ENCODE measurements at regions not wholly inside any gene's neighbourhood (a gene's known extent, or its start where the extent isn't known, plus 50 kb on each side); places are given as distances from the start of the nearest gene placed in this dataset.
"Not testable (repeated sequence)": the region's sequence is repeated elsewhere in the genome, so short reads cannot be mapped to it uniquely, and the experiment has no call there.

- Histone ChIP-seq H3K4me3 (ENCODE audit: low read length) (no peak overlapping the region), H3K36me3 (ENCODE audit: insufficient read depth, low read length) (no peaks in the 10 kb centered on the region), H3K9me3 (ENCODE audit: insufficient read depth, low read depth, low read length) (no peaks in the 10 kb centered on the region), H3K4me1 (ENCODE audit: insufficient read depth, low read length) (no peaks in the 10 kb centered on the region), H3K27ac (ENCODE audit: low read depth, low read length) (no peak overlapping the region), H3K9ac (ENCODE audit: low read depth, low read length) (no peak overlapping the region), H3K27me3 (ENCODE audit: insufficient read depth, low read length) (no peaks in the 10 kb centered on the region)
These were observed 282.4 kb upstream of the NETO1 start for GRCh38 chr18:73150199-73150598.

GRCh38 chr18:73147590-73147989 is 279.8 kb upstream of the NETO1 start:
- Histone ChIP-seq H3K9me3 (ENCODE audit: insufficient read depth, low read depth, low read length) (no peaks in the 10 kb centered on the region), H3K9ac (ENCODE audit: low read depth, low read length) (no peak overlapping the region), H3K4me3 (ENCODE audit: low read length) (no peak overlapping the region), H3K4me1 (ENCODE audit: insufficient read depth, low read length) (no peaks in the 10 kb centered on the region), H3K27me3 (ENCODE audit: insufficient read depth, low read length) (no peaks in the 10 kb centered on the region), H3K27ac (ENCODE audit: low read depth, low read length) (no peak overlapping the region), H3K36me3 (ENCODE audit: insufficient read depth, low read length) (no peaks in the 10 kb centered on the region)
- 100% methylated on average over 1 of the region's 3 CpGs for WGBS

GRCh38 chr18:73144030-73144429 is 276.2 kb upstream of the NETO1 start:
- H3K36me3 ChIP-seq (ENCODE audit: insufficient read depth, low read length): no peaks in the 10 kb centered on the region
- H3K27me3 ChIP-seq (ENCODE audit: insufficient read depth, low read length): no peaks in the 10 kb centered on the region
- no peak overlapping the region for H3K27ac ChIP-seq (ENCODE audit: low read depth, low read length)
- no peak overlapping the region for H3K4me3 ChIP-seq (ENCODE audit: low read length)
- H3K9ac ChIP-seq (ENCODE audit: low read depth, low read length): no peak overlapping the region
- WGBS: 83% methylated on average over 1 of the region's 1 CpG
- no peaks in the 10 kb centered on the region for H3K9me3 ChIP-seq (ENCODE audit: insufficient read depth, low read depth, low read length)
- no peaks in the 10 kb centered on the region for H3K4me1 ChIP-seq (ENCODE audit: insufficient read depth, low read length)

- H3K9me3 ChIP-seq (ENCODE audit: insufficient read depth, low read depth, low read length): no peaks in the 10 kb centered on the region
- H3K36me3 ChIP-seq (ENCODE audit: insufficient read depth, low read length): no peaks in the 10 kb centered on the region
- H3K27me3 ChIP-seq (ENCODE audit: insufficient read depth, low read length): no peaks in the 10 kb centered on the region
- no peak overlapping the region for H3K4me3 ChIP-seq (ENCODE audit: low read length)
- no peak overlapping the region for H3K9ac ChIP-seq (ENCODE audit: low read depth, low read length)
- WGBS: 63% methylated on average over 2 of the region's 2 CpGs
- H3K4me1 ChIP-seq (ENCODE audit: insufficient read depth, low read length): no peaks in the 10 kb centered on the region
- H3K27ac ChIP-seq (ENCODE audit: low read depth, low read length): no peak overlapping the region
These were observed 268.3 kb upstream of the NETO1 start for GRCh38 chr18:73136134-73136533.

- no peaks in the 10 kb centered on the region for H3K4me1 ChIP-seq (ENCODE audit: insufficient read depth, low read length)
- H3K9me3 ChIP-seq (ENCODE audit: insufficient read depth, low read depth, low read length): no peaks in the 10 kb centered on the region
- H3K27me3 ChIP-seq (ENCODE audit: insufficient read depth, low read length): no peaks in the 10 kb centered on the region
- no peak overlapping the region for H3K27ac ChIP-seq (ENCODE audit: low read depth, low read length)
- 94% methylated on average over 2 of the region's 2 CpGs for WGBS
- no peak overlapping the region for H3K9ac ChIP-seq (ENCODE audit: low read depth, low read length)
- no peak overlapping the region for H3K4me3 ChIP-seq (ENCODE audit: low read length)
- no peaks in the 10 kb centered on the region for H3K36me3 ChIP-seq (ENCODE audit: insufficient read depth, low read length)
These were observed 256.4 kb upstream of the NETO1 start for GRCh38 chr18:73124175-73124574.

- Histone ChIP-seq H3K9ac (ENCODE audit: low read depth, low read length) (no peak overlapping the region), H3K4me3 (ENCODE audit: low read length) (no peak overlapping the region), H3K9me3 (ENCODE audit: insufficient read depth, low read depth, low read length) (no peaks in the 10 kb centered on the region), H3K4me1 (ENCODE audit: insufficient read depth, low read length) (no peaks in the 10 kb centered on the region), H3K27ac (ENCODE audit: low read depth, low read length) (no peak overlapping the region), H3K36me3 (ENCODE audit: insufficient read depth, low read length) (no peaks in the 10 kb centered on the region), H3K27me3 (ENCODE audit: insufficient read depth, low read length) (no peaks in the 10 kb centered on the region)
- WGBS: 95% methylated on average over 1 of the region's 1 CpG
These were observed 253.4 kb upstream of the NETO1 start for GRCh38 chr18:73121207-73121606.

GRCh38 chr18:73120626-73121025 is 252.8 kb upstream of the NETO1 start:
- no peaks in the 10 kb centered on the region for H3K27me3 ChIP-seq (ENCODE audit: insufficient read depth, low read length)
- no peaks in the 10 kb centered on the region for H3K9me3 ChIP-seq (ENCODE audit: insufficient read depth, low read depth, low read length)
- no peak overlapping the region for H3K9ac ChIP-seq (ENCODE audit: low read depth, low read length)
- H3K36me3 ChIP-seq (ENCODE audit: insufficient read depth, low read length): no peaks in the 10 kb centered on the region
- H3K27ac ChIP-seq (ENCODE audit: low read depth, low read length): no peak overlapping the region
- no peaks in the 10 kb centered on the region for H3K4me1 ChIP-seq (ENCODE audit: insufficient read depth, low read length)
- WGBS: 96% methylated on average over 5 of the region's 8 CpGs
- no peak overlapping the region for H3K4me3 ChIP-seq (ENCODE audit: low read length)

- 89% methylated on average over 2 of the region's 2 CpGs for whole genome bisulfite sequencing
- H3K36me3 ChIP-seq (ENCODE audit: insufficient read depth, low read length): no peaks in the 10 kb centered on the region
- H3K4me1 ChIP-seq (ENCODE audit: insufficient read depth, low read length): no peaks in the 10 kb centered on the region
- no peak overlapping the region for H3K27ac ChIP-seq (ENCODE audit: low read depth, low read length)
- H3K4me3 ChIP-seq (ENCODE audit: low read length): no peak overlapping the region
- H3K9ac ChIP-seq (ENCODE audit: low read depth, low read length): no peak overlapping the region
- H3K27me3 ChIP-seq (ENCODE audit: insufficient read depth, low read length): no peaks in the 10 kb centered on the region
- no peaks in the 10 kb centered on the region for H3K9me3 ChIP-seq (ENCODE audit: insufficient read depth, low read depth, low read length)
These were observed 251.8 kb upstream of the NETO1 start for GRCh38 chr18:73119574-73119973.

GRCh38 chr18:73118121-73118816 is 250.5 kb upstream of the NETO1 start:
- Histone ChIP-seq H3K9ac (ENCODE audit: low read depth, low read length) (no peak overlapping the region), H3K27me3 (ENCODE audit: insufficient read depth, low read length) (no peaks in the 10 kb centered on the region), H3K4me3 (ENCODE audit: low read length) (no peak overlapping the region), H3K36me3 (ENCODE audit: insufficient read depth, low read length) (no peaks in the 10 kb centered on the region), H3K4me1 (ENCODE audit: insufficient read depth, low read length) (no peaks in the 10 kb centered on the region), H3K9me3 (ENCODE audit: insufficient read depth, low read depth, low read length) (no peaks in the 10 kb centered on the region), H3K27ac (ENCODE audit: low read depth, low read length) (no peak overlapping the region)
- whole genome bisulfite sequencing: 93% methylated on average over 2 of the region's 3 CpGs

- WGBS: 85% methylated on average over 3 of the region's 3 CpGs
- H3K4me1 ChIP-seq (ENCODE audit: insufficient read depth, low read length): no peaks in the 10 kb centered on the region
- no peak overlapping the region for H3K9ac ChIP-seq (ENCODE audit: low read depth, low read length)
- no peak overlapping the region for H3K4me3 ChIP-seq (ENCODE audit: low read length)
- no peaks in the 10 kb centered on the region for H3K36me3 ChIP-seq (ENCODE audit: insufficient read depth, low read length)
- no peaks in the 10 kb centered on the region for H3K9me3 ChIP-seq (ENCODE audit: insufficient read depth, low read depth, low read length)
- H3K27me3 ChIP-seq (ENCODE audit: insufficient read depth, low read length): no peaks in the 10 kb centered on the region
- no peak overlapping the region for H3K27ac ChIP-seq (ENCODE audit: low read depth, low read length)
These were observed 242.5 kb upstream of the NETO1 start for GRCh38 chr18:73110307-73110706.

GRCh38 chr18:73101977-73102376 is 234.2 kb upstream of the NETO1 start:
- Histone ChIP-seq H3K4me3 (ENCODE audit: low read length) (no peak overlapping the region), H3K27me3 (ENCODE audit: insufficient read depth, low read length) (no peaks in the 10 kb centered on the region), H3K36me3 (ENCODE audit: insufficient read depth, low read length) (no peaks in the 10 kb centered on the region), H3K4me1 (ENCODE audit: insufficient read depth, low read length) (peaks cover 3% of the 10 kb centered on the region; the same call in 1 of the 2 replicates), H3K9me3 (ENCODE audit: insufficient read depth, low read depth, low read length) (no peaks in the 10 kb centered on the region), H3K27ac (ENCODE audit: low read depth, low read length) (no peak overlapping the region), H3K9ac (ENCODE audit: low read depth, low read length) (no peak overlapping the region)
- WGBS: 95% methylated on average over 3 of the region's 4 CpGs

GRCh38 chr18:73101491-73101890 is 233.7 kb upstream of the NETO1 start:
- H3K9me3 ChIP-seq (ENCODE audit: insufficient read depth, low read depth, low read length); H3K27ac ChIP-seq (ENCODE audit: low read depth, low read length); H3K9ac ChIP-seq (ENCODE audit: low read depth, low read length); H3K4me1 ChIP-seq (ENCODE audit: insufficient read depth, low read length); H3K27me3 ChIP-seq (ENCODE audit: insufficient read depth, low read length); H3K4me3 ChIP-seq (ENCODE audit: low read length); H3K36me3 ChIP-seq (ENCODE audit: insufficient read depth, low read length): not testable (repeated sequence)
- 97% methylated on average over 5 of the region's 6 CpGs for WGBS
